ENCODE measurements at regions not wholly inside any gene's neighbourhood (a gene's known extent, or its start where the extent isn't known, plus 50 kb on each side); places are given as distances from the start of the nearest gene placed in this dataset.

DNA sequence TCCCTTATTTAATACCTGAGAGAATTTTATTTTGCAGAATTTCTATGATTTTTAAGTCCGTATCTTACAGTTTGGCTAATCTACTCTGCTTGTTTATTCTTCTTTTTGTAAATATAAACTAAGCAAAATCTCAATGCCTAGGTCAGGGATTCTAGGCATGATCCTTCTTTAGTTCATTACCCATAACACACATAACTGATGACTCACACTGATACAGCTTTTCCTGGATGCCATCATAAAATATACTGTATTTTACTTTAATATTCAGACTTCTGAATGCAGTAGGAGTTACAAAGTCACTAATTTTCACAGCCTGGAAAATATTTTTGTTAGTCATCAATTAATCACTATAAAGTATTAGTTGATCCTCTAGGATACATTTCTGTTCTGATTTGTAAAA, 898.2 kb upstream of the RAG2 start:
- WGBS (ENCODE audit: low lambda C conversion rate): 5% methylated on average over 1 of the region's 1 CpG
- no peaks in the 10 kb centered on the region for H3K36me3 ChIP-seq (replicated peaks in 1 of 2; ENCODE audit: control insufficient read depth in 1 of 2, insufficient read depth in 2 of 2, low read length in 2 of 2)
- no peak overlapping the region for H2AFZ ChIP-seq (ENCODE audit: low read length)
- ChIA-PET CTCF (ENCODE audit: low intra/inter-chr PET ratio, low total read pairs) (no interaction called here), POLR2A (no interaction called here)
- H4K20me1 ChIP-seq (ENCODE audit: insufficient read depth, low read length): no peaks in the 10 kb centered on the region
- H3K79me2 ChIP-seq (ENCODE audit: insufficient read depth, low read length): no peaks in the 10 kb centered on the region
- H3K9me3 ChIP-seq (ENCODE audit: low read length): peaks cover 55% of the 10 kb centered on the region
- FAIRE-seq (no peak), DNase-seq (ENCODE audit: low spot score) (no peak), ATAC-seq (no peak)
- no peak overlapping the region for H3K4me3 ChIP-seq (replicated peaks in 1 of 3; ENCODE audit: insufficient read depth in 1 of 3, low read depth in 2 of 3, low read length in 3 of 3)
- in situ Hi-C loops (cut with HindIII; ENCODE audit: extremely low pct_ligation_motif_present, low pct_unique_long_range_greater_than_20kb): no loop called here
- intact Hi-C loops (cut with micrococcal nuclease; ENCODE audit: unreplicated experiment): no loop called here
- no peak overlapping the region for H3K9ac ChIP-seq (ENCODE audit: insufficient read depth, low read depth, low read length)
- no peak overlapping the region for H3K27ac ChIP-seq (ENCODE audit: extremely low read length, insufficient read depth, low read length)
- H3K27me3 ChIP-seq (ENCODE audit: control insufficient read depth in 1 of 2, insufficient read depth in 2 of 2, low read length in 2 of 2): no peaks in the 10 kb centered on the region
- H3K4me2 ChIP-seq (ENCODE audit: low read depth, low read length): no peak overlapping the region
- no peaks in the 10 kb centered on the region for H3K4me1 ChIP-seq (ENCODE audit: insufficient read depth, low read length)
- no TSS peak for BruUV-seq (replicated peaks)
- TF ChIP-seq, protein P1, sequence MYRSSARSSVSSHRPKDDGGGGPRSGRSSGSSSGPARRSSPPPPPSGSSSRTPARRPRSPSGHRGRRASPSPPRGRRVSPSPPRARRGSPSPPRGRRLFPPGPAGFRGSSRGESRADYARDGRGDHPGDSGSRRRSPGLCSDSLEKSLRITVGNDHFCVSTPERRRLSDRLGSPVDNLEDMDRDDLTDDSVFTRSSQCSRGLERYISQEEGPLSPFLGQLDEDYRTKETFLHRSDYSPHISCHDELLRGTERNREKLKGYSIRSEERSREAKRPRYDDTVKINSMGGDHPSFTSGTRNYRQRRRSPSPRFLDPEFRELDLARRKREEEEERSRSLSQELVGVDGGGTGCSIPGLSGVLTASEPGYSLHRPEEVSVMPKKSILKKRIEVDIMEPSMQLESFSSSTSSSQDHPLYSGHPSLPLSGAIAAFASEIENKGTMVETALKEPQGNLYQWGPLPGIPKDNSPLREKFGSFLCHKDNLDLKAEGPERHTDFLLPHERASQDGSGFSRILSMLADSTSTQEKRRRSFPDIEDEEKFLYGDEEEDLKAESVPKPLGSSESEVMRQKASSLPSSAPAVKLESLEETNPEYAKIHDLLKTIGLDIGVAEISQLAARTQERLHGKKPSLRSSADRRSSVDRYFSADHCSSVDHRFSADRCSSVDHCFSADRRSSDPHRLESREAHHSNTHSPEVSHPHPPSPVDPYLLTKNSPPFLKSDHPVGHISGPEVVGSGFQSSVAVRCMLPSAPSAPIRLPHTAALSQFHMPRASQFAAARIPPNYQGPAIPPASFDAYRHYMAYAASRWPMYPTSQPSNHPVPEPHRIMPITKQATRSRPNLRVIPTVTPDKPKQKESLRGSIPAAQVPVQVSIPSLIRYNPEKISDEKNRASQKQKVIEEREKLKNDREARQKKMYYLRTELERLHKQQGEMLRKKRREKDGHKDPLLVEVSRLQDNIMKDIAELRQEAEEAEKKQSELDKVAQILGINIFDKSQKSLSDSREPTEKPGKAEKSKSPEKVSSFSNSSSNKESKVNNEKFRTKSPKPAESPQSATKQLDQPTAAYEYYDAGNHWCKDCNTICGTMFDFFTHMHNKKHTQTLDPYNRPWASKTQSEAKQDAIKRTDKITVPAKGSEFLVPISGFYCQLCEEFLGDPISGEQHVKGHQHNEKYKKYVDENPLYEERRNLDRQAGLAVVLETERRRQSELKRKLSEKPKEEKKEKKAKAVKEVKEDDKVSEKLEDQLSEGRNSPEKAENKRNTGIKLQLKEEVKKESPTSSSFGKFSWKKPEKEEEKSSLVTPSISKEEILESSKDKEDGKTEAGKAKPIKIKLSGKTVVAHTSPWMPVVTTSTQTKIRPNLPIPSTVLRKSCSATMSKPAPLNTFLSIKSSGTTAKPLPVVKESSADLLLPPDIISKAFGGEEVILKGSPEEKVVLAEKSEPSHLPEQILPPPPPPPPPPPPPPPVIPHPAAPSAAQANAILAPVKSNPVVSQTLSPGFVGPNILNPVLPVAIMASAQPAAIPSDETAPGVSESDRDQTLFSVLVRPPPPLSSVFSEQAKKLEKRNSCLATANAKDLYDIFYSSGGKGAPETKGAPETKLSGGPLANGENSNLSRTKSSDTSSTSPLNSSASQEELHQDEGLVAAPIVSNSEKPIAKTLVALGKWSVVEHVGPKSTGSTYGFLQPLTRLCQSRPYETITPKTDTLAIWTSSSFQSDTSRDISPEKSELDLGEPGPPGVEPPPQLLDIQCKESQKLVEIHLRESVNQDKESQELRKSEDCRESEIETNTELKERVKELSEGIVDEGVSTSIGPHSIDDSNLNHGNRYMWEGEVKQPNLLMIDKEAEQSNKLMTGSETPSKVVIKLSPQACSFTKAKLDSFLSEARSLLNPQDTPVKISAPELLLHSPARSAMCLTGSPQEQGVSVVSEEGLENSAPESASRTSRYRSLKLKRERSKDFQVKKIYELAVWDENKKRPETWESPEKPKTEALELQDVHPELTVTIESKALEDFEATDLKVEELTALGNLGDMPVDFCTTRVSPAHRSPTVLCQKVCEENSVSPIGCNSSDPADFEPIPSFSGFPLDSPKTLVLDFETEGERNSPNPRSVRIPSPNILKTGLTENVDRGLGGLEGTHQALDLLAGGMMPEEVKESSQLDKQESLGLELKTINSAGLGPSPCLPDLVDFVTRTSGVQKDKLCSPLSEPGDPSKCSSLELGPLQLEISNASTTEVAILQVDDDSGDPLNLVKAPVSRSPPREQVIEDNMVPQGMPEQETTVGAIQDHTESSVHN (CRISPR knock-in tag; IDR thresholded peaks at IDR 0.05): no peak
- TF ChIP-seq KDM1A (CRISPR knock-in tag; IDR thresholded peaks at IDR 0.05) (no peak), RFX3 (CRISPR knock-in tag; IDR thresholded peaks at IDR 0.05) (no peak), ZNF468 (CRISPR knock-in tag; IDR thresholded peaks at IDR 0.05) (no peak), ZNF451 (CRISPR knock-in tag; IDR thresholded peaks at IDR 0.05) (no peak), ZNF264 (CRISPR knock-in tag; IDR thresholded peaks at IDR 0.05) (no peak), ZNF282 (IDR thresholded peaks at IDR 0.05; ENCODE audit: partially characterized antibody) (no peak)
- TF ChIP-seq, protein P2, sequence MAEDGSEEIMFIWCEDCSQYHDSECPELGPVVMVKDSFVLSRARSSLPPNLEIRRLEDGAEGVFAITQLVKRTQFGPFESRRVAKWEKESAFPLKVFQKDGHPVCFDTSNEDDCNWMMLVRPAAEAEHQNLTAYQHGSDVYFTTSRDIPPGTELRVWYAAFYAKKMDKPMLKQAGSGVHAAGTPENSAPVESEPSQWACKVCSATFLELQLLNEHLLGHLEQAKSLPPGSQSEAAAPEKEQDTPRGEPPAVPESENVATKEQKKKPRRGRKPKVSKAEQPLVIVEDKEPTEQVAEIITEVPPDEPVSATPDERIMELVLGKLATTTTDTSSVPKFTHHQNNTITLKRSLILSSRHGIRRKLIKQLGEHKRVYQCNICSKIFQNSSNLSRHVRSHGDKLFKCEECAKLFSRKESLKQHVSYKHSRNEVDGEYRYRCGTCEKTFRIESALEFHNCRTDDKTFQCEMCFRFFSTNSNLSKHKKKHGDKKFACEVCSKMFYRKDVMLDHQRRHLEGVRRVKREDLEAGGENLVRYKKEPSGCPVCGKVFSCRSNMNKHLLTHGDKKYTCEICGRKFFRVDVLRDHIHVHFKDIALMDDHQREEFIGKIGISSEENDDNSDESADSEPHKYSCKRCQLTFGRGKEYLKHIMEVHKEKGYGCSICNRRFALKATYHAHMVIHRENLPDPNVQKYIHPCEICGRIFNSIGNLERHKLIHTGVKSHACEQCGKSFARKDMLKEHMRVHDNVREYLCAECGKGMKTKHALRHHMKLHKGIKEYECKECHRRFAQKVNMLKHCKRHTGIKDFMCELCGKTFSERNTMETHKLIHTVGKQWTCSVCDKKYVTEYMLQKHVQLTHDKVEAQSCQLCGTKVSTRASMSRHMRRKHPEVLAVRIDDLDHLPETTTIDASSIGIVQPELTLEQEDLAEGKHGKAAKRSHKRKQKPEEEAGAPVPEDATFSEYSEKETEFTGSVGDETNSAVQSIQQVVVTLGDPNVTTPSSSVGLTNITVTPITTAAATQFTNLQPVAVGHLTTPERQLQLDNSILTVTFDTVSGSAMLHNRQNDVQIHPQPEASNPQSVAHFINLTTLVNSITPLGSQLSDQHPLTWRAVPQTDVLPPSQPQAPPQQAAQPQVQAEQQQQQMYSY (CRISPR knock-in tag; IDR thresholded peaks at IDR 0.05): no peak
- TF ChIP-seq, protein P3, sequence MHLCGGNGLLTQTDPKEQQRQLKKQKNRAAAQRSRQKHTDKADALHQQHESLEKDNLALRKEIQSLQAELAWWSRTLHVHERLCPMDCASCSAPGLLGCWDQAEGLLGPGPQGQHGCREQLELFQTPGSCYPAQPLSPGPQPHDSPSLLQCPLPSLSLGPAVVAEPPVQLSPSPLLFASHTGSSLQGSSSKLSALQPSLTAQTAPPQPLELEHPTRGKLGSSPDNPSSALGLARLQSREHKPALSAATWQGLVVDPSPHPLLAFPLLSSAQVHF (CRISPR knock-in tag; IDR thresholded peaks at IDR 0.05): no peak
- TF ChIP-seq, protein P4, sequence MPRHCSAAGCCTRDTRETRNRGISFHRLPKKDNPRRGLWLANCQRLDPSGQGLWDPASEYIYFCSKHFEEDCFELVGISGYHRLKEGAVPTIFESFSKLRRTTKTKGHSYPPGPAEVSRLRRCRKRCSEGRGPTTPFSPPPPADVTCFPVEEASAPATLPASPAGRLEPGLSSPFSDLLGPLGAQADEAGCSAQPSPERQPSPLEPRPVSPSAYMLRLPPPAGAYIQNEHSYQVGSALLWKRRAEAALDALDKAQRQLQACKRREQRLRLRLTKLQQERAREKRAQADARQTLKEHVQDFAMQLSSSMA (CRISPR knock-in tag; IDR thresholded peaks at IDR 0.05): no peak

Data from HepG2 (cell line).